GM18909 (cell line): ENCODE measurements at regions not wholly inside any gene's neighbourhood (a gene's known extent, or its start where the extent isn't known, plus 50 kb on each side); places are given as distances from the start of the nearest gene placed in this dataset.
"Not testable (repeated sequence)": the region's sequence is repeated elsewhere in the genome, so short reads cannot be mapped to it uniquely, and the experiment has no call there.

Experiments used
- ATAC-seq: cut with Tn5 transposase; IDR thresholded peaks from one replicate; pipeline ENCODE4 v1.9.1; 2021; ENCODE audit warnings: mild to moderate bottlenecking; ENCODE audit not compliant: unreplicated experiment, poor library complexity

- ATAC-seq = no peak
These were observed 124.2 kb upstream of the SMURF2 start for GRCh38 chr17:64786337-64786736.

GRCh38 chr17:64785011-64785421 lies 122.9 kb upstream of the SMURF2 start:
- ATAC-seq = no peak

DNA sequence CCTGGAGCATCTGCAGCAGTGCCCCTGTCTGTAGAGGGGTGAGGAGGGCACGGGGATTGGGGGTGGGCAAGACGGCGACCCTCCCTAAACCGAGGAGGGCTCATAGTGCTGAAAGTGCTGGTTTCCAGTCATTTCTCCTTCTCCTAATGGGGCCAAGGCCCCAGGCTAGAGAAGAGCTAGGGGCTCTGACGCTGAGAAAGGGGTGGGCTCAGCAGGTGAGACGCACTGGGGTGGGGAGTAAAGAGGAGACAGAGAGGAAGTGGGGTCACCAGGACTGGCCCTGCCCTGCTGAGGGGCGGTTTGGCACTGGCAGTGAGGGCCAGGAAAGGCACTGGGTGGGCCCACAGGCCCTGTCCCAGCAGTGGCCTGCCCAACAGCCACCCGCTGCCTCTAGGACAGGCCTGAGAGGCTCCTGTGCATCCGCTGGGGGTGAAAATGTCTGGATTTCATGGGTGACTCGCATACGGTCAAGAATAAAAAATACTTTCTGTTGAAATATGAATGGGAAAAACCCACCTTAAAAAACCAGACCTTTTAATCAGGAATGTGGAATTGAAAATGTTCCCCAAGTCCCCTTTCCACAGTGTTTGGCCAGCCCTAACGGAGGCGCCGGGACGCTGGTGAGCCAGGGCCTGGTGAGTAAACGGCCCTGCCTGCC lies 122.4 kb upstream of the SMURF2 start:
- ATAC-seq = no peak

- no peak for ATAC-seq
These were observed 121.6 kb upstream of the SMURF2 start for GRCh38 chr17:64783556-64784352.

DNA sequence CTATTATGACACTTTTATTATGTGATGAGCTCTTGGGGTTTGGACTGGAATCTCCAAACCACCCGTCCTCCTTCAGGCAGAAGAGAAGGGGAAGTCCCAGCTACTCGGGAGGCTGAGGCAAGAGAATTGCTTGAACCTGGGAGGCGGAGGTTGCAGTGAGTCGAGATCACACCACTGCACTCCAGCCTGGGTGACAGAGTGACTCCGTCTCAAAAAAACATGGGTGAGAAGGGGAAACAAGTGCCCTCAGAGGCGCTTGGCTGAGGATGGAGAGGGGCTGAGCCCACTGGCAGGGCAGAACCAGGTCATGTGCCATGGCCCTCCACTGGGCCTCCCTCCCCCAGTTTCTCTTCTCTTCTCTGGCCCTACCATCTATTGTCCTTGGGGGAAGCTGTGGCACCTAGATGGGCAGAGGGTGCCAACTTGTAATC lies 120.9 kb upstream of the SMURF2 start:
- ATAC-seq = no peak

DNA sequence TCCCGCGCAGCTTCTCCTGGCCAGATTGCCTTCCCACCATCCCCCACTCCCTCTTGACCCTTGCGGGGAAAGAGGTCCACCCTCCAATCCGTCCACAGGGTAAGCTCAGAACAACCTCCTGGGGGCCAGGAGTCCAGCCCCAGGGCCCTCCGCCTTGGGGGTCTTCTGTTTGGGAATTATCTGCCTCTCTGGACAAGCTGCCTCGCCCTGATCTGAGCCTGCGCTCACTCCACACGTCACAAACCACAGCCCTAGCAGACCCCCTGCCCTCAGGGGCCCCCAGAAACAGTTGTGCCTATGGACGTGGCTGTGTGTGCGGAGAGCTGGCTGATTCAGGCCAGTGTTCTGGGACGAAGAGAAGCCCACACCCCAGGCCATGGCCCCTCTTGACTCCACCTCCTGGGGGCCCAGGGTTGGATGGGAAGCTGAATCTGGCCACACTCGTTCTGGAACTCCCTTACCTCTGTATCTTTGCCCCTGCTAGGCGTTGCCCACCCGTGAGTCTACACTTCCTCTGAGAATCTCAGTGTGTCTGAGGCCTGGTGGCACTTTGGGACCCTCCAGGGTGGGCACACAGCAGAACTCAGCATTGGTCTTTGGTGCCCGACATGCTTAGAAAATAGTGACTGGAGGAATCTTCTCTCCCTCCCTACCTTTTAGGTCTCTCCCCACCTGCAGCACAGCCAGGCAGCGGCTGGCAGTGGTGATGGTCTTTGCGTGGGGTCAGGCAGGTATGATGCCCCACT lies 119.9 kb upstream of the SMURF2 start:
- no peak for ATAC-seq

DNA sequence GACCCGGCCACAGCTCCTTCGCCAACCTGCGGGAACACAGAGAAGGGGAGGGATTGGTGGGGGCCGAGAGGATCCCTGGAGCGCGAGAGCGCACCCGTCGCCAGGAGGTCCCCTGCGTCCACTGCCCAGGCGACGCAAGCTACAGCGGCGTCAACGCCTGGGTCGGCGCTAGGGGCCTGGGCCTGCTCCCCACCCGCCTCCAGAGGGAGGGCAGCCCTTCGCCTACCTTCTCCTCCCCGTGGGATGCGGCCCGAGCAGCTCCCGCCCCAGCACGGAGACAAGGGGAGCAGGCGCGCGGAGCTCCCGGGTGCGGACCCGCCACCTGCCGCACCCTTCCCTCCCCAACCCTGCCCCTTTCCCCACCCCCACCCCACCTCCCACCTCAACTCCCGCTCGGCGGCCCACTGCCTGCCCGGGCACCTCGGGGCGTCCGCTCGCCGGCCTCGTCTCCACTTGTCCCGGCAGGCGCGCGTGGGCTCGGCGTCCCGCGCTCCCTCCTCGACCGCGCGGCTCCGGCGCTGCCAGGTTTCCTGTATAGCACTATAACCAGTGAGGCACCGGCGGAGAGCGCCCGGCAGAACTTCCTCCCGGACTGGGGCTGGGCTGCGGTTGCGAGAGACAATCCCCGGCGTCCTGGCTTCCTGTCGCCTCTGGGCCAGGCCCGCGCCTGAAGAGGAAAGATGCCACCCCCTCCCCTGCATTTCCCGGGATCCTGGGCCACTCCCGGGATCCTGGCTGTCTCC lies 119.1 kb upstream of the SMURF2 start:
- peak; percentile 35 for ATAC-seq

DNA sequence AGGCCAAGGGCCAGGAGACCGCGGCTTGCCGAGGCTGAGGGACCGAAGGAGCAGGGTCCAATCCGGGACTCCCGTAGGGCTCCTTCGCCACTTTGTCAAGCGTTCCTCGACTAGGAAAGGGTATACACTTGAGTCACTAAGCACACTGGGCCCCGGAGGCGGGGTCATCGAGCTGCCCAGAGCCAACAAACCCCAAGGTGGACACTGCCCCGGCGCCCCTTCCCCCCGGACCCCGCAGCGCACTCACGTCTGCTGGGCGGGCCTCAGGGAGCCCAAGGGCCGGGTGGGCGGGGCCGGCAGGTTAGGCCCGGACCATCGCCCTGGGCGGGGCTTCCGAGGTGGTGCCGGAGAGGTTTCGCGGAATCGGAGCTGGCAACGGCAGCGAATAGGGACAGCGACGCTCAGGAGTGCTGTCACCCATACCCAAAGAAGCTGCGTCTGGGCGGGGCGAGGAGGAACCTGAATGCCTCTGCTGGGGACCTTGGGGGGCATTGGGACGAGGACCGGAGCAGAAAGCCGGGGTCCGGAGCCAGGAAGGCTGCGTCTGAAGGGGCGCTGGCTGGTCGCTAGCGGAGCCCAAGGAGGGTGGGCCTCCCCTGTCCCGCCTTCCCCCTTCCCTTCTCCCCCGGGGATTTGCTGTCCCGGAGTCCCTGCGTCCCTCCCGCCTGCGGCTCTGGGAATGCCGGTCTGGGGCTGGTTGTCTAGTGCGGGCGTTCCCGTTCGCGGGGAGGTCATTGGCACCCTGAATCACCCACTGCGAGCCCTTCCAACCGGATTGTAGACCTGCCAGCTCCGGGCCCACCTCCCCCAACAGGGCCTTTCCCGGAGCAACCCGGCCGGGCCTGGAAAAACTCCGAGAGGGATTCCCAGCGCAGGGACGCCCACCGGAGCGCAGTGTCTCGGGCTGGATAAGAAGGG lies 118.2 kb upstream of the SMURF2 start:
- ATAC-seq = no peak

DNA sequence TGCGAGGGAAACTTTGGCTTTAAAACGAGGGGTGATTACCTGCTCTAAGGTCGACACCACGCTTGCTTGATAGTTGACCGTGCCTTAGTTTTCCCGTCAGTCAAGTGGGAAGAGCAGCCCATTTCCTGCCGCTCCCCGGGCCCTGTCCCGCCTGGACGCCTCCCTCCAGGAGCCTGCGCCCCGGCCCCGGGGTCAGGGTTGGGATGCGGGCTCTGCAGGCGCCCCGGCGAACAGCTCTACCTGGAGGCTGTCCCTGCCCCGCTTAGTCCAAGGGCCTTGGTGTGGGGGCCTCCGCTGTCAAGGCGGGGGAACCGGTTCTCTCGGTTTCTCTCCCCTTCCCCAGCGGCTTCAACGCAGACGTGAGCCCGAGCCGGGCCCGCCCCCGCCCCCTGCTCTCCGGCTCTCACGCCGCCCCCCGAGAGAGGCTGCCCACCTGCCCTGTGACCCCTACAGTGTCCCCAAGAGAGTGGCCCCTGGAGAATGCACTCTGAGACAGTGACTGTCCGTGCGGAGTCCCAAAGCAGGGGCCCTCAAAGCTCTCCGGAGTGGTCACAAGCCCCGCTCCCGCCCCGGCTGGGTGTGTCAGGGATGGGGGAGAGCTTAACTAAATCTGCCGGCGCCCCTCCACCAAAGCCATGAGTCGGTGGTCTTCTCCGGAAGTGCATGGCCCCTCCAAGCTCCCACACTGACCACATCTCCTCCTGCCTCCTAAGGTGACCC lies 117.4 kb upstream of the SMURF2 start:
- ATAC-seq = no peak

DNA sequence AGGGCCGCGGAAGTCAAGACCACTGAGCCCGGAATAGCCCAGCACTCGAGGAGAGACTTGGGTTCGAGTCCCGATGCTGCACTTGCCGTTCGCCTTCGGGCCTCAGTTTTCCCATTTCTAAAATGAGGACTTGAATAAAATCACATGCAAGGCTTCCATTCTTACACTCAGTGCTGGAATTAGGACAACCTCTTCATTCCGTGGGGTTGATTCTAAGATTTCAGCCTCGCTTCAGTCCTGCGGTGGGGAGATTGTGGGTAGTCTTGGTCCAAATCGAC lies 116.9 kb upstream of the SMURF2 start:
- not testable (repeated sequence) for ATAC-seq

GRCh38 chr17:64778240-64779097 lies 116.4 kb upstream of the SMURF2 start:
- ATAC-seq = no peak

- no peak for ATAC-seq
These were observed 115.5 kb upstream of the SMURF2 start for GRCh38 chr17:64777415-64778239.

DNA sequence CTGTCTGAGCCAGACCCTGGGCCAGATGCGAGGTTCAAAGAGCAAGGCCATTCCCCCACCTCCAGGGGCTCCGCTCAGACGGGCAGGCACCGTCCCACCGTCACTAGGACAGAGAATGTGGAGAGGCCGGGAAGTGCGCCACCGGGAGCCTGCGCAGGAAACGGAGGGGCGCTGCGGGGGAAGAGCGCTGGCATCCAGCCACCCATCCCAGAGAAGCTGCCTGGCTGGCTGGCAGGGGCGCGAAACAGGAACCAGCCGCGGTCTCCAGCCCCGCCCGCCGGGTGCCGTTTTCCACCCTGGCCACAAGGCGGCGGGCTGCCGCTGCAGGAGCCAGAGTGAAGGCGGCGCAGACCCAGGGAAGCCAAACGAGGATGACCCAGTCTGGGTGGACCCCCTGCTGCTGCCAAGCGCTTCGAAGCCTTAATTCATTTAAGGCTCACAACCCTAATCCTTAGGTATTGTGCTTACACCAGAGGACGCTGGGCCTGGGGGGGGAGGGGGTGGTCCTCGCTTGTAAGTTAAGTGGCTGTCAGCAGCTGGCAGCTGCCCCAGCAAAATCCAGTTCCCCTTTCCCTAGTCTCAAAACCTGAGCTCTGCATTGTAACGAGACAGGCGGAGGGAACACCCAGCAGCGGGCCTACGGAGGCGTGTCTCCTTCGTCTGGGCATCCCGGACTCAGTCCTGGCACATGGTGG lies 114.8 kb upstream of the SMURF2 start:
- peak; percentile 62 for ATAC-seq

GRCh38 chr17:64775701-64776570 lies 113.8 kb upstream of the SMURF2 start:
- no peak for ATAC-seq

DNA sequence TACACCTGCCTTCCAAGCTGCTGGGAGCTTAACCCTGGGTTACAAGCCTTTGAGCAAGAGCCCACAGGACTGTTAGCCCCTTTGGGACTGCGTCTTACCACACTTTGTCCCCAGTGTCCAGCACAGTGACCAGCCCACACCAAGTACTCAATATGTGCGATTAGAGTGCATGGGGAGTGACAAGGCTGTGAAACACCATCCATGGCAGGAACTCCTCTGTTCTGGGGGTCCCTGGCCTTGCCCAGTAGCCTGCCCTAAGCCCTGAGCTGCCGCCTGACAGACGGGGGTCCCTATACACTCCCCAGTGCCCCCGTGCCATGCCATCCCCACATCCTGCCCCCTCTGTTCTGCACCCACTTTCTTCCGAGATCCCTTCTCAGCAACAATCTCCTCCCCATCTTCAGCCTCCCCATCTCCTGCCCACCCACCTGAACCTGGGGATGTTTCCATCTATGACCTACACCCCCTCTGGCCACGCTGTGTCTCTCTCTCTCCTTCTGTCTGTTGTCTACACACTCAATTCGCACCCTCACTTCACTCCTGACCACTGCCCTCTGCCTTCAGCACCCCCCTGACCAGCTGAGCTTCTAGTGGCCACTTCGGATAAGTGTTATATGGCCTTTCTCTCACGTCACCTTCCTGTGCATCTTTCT lies 112.9 kb upstream of the SMURF2 start:
- no peak for ATAC-seq
